Spleen (tissue), 11 donors: ENCODE measurements at regions not wholly inside any gene's neighbourhood (a gene's known extent, or its start where the extent isn't known, plus 50 kb on each side); places are given as distances from the start of the nearest gene placed in this dataset.
"Not testable (repeated sequence)": the region's sequence is repeated elsewhere in the genome, so short reads cannot be mapped to it uniquely, and the experiment has no call there.

Experiments used
- DNase-seq: peaks from one replicate; pipeline ENCODE4 v3.0.0-alpha.2; 2020
- H3K27ac ChIP-seq, 8 donors: fragments of 200-600 bp; sonication (generic) in 7 of 8; 1 replicate in 4 of 8; 2 replicates in 4 of 8; pipeline versions ENCODE4 v1.5.0 to v1.8.0; 2016 to 2021; ENCODE audit warnings: inconsistent platforms in 4 of 8, mild to moderate bottlenecking in 4 of 8, moderate library complexity in 1 of 8
- H3K27me3 ChIP-seq, 7 donors: fragments of 200-600 bp; sonication (generic) in 6 of 7; replicated peaks in 1 of 7; 1 replicate in 4 of 7; 2 replicates in 3 of 7; pipeline versions ENCODE4 v1.5.0 to v1.8.0; 2016 to 2021; ENCODE audit warnings: inconsistent platforms in 3 of 7, mild to moderate bottlenecking in 1 of 7
- H3K36me3 ChIP-seq, 6 donors: fragments of 200-600 bp; sonication (generic) in 5 of 6; 1 replicate in 4 of 6; 2 replicates in 2 of 6; pipeline versions ENCODE4 v1.5.0 to v1.8.0; 2016 to 2021; ENCODE audit warnings: inconsistent platforms in 2 of 6
- H3K4me1 ChIP-seq, 6 donors: fragments of 200-600 bp; sonication (generic) in 5 of 6; 1 replicate in 3 of 6; 2 replicates in 3 of 6; pipeline versions ENCODE4 v1.5.0 to v1.8.0; 2016 to 2021; ENCODE audit warnings: inconsistent platforms in 3 of 6
- H3K4me3 ChIP-seq, 8 donors: fragments of 200-600 bp; sonication (generic) in 7 of 8; 1 replicate in 4 of 8; 2 replicates in 4 of 8; pipeline versions ENCODE4 v1.5.0 to v1.8.0; 2016 to 2021; ENCODE audit warnings: inconsistent platforms in 4 of 8, mild to moderate bottlenecking in 4 of 8, moderate library complexity in 2 of 8
- H3K9me3 ChIP-seq, 8 donors: fragments of 200-600 bp; sonication (generic) in 7 of 8; 1 replicate in 4 of 8; 2 replicates in 4 of 8; pipeline versions ENCODE4 v1.5.0 to v1.8.0; 2016 to 2021; ENCODE audit warnings: inconsistent platforms in 4 of 8
- POLR2A ChIP-seq, 3 donors: fragments of 450-650 bp; IDR thresholded peaks; one replicate each; pipeline ENCODE4 v1.5.1; 2017; ENCODE audit warnings: antibody characterized with exemption in 3 of 3, mild to moderate bottlenecking in 1 of 3
- POLR2AphosphoS5 ChIP-seq, 3 donors: sonication (generic); formaldehyde crosslinking; IDR thresholded peaks; one replicate each; pipeline ENCODE4 v1.5.1; 2017; ENCODE audit warnings: antibody characterized with exemption in 3 of 3
- WGBS, 5 donors: extraction: QIAGEN DNeasy Blood & Tissue Kit in 3 of 5; methylation state at CpG; one replicate each; pipeline versions ENCODE4 v1.1.5 to v1.1.7; 2013 to 2018; 5-methylcytosine and 5-hydroxymethylcytosine counted together
- intact Hi-C: fragments of 100-400 bp; cut with DNase I; formaldehyde crosslinking; loops from one replicate; pipeline ENCODE4 v1.15.0; 2023; ENCODE audit warnings: low total_unique reads
- TF ChIP-seq, protein P1 (sequence below), 11 experiments: fragments of 200-600 bp in 7 of 11; fragments of 450-650 bp in 4 of 11; sonication (generic) in 4 of 11; IDR thresholded peaks in 8 of 11; conservative IDR thresholded peaks in 3 of 11; 1 replicate in 7 of 11; 2 replicates in 4 of 11; pipeline versions ENCODE4 v1.4.0 to v1.8.0; 2016 to 2021; ENCODE audit warnings: antibody characterized with exemption in 11 of 11, inconsistent platforms in 4 of 11, mild to moderate bottlenecking in 1 of 11
- donor health status: healthy with polysubstance abuse.
- donor health status: DM: no; HTN: no; CAD: no; lungs with moderate emphysema.
- donor health status: DM: no; HTN: no; CAD: no.
- donor health status: Bipolar disorder and iron deficiency.
- donor health status: healthy.
- donor health status: DM: no; HTN: no; CAD: no.
- donor health status: DM: yes; HTN: yes; CAD: no.

- no peaks in the 10 kb centered on the region for H3K9me3 ChIP-seq
- peaks cover 0 to 11% (median 0%) of the 10 kb centered on the region in 7 donors for H3K27me3 ChIP-seq
- H3K36me3 ChIP-seq = no peaks in the 10 kb centered on the region
- H3K4me3 ChIP-seq = no peak overlapping the region
- no peaks in the 10 kb centered on the region for H3K4me1 ChIP-seq
- WGBS, 5 donors = 52 to 79% (median 74%) methylated on average over 1 of the region's 1 CpG
- intact Hi-C loops = no loop called here
- no peak for DNase-seq
- no peak for TF ChIP-seq POLR2AphosphoS5 (IDR thresholded peaks at IDR 0.05)
- TF ChIP-seq, protein P1, sequence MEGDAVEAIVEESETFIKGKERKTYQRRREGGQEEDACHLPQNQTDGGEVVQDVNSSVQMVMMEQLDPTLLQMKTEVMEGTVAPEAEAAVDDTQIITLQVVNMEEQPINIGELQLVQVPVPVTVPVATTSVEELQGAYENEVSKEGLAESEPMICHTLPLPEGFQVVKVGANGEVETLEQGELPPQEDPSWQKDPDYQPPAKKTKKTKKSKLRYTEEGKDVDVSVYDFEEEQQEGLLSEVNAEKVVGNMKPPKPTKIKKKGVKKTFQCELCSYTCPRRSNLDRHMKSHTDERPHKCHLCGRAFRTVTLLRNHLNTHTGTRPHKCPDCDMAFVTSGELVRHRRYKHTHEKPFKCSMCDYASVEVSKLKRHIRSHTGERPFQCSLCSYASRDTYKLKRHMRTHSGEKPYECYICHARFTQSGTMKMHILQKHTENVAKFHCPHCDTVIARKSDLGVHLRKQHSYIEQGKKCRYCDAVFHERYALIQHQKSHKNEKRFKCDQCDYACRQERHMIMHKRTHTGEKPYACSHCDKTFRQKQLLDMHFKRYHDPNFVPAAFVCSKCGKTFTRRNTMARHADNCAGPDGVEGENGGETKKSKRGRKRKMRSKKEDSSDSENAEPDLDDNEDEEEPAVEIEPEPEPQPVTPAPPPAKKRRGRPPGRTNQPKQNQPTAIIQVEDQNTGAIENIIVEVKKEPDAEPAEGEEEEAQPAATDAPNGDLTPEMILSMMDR (IDR thresholded peaks at IDR 0.05 in 8 of 11, conservative IDR thresholded peaks at IDR 0.05 in 3 of 11) = no peak
- no peak overlapping the region for H3K27ac ChIP-seq
Observed at GRCh38 chr15:81777546-81777945, 268.3 kb downstream of the MEX3B start.

DNA sequence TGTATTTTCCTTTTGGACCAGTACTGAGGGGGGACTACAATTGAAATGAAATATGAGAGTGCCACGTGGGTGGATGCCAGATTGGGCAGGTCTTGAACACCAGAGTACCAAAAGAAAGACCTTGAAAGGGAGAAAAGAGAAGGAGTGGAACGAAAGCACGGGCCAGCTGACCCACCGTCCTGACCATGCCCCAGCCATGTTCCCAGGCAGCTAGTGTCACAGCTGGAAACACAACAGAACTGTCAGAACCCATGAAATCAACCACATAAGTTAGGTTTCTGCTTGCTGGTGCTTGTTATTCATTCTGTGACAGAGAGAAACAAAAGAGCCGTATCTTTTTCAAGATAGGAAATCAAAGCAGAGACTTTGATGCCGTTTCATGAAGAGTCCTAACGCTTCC is 268.8 kb downstream of the MEX3B start:
- H3K4me3 ChIP-seq = no peak overlapping the region
- TF ChIP-seq POLR2AphosphoS5 (IDR thresholded peaks at IDR 0.05) = no peak
- TF ChIP-seq POLR2A (IDR thresholded peaks at IDR 0.05) = no peak
- TF ChIP-seq, protein P1 (IDR thresholded peaks at IDR 0.05 in 8 of 11, conservative IDR thresholded peaks at IDR 0.05 in 3 of 11) = no peak
- H3K9me3 ChIP-seq = no peaks in the 10 kb centered on the region
- peaks cover 0 to 11% (median 0%) of the 10 kb centered on the region in 7 donors for H3K27me3 ChIP-seq
- H3K4me1 ChIP-seq = no peaks in the 10 kb centered on the region
- 70 to 81% (median 78%) methylated on average over 7 of the region's 7 CpGs for WGBS, 5 donors
- no peak overlapping the region for H3K27ac ChIP-seq
- no peaks in the 10 kb centered on the region for H3K36me3 ChIP-seq
- DNase-seq = no peak
- intact Hi-C loops = no loop called here

DNA sequence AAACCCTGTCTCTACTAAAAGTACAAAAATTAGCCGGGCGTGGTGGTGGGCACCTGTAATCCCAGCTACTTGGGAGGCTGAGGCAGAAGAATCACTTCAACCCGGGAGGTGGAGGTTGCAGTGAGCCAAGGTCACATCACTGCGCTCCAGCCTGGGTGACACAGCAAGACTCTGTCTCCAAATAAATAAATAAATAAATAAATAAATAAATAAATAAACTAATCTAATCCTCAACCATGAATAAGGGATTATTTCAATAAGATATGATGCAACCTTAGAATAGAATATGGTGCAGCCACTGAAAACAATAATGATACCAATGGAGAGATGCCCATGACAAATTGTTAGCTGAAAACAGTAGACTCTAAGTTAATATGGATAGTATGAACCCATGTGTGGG is 270.0 kb downstream of the MEX3B start:
- H3K4me3 ChIP-seq, DNase-seq, H3K9me3 ChIP-seq, H3K4me1 ChIP-seq, H3K36me3 ChIP-seq, intact Hi-C loops, H3K27ac ChIP-seq: not testable (repeated sequence)
- peaks cover 0 to 11% (median 0%) of the 10 kb centered on the region in 7 donors for H3K27me3 ChIP-seq
- 89 to 98% (median 95%) methylated on average over 4 of the region's 4 CpGs for WGBS, 5 donors

- TF ChIP-seq POLR2A (IDR thresholded peaks at IDR 0.05) = no peak
- TF ChIP-seq POLR2AphosphoS5 (IDR thresholded peaks at IDR 0.05) = no peak
Observed at GRCh38 chr15:81774309-81774708, 271.5 kb downstream of the MEX3B start.

DNA sequence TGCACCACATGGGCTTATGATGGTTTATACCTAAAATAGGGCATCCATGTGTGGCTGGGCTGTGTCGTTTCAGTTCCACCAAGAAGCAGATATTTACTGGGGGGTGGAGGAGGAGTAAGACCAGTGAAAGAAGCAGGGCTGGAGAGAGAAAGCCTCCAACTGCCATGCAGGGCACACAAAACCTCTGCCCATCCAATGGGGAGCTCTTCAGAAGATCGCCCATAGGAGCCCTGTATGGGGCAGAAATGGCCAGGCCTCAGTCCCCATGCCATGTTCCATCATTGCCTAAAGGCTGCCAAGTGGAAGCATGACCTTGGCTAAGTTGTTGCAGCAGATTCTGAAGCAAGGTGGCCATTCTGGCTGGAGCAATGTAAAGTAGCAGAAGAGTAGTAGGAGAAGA is 277.0 kb downstream of the MEX3B start:
- DNase-seq = no peak
- intact Hi-C loops = no loop called here
- no peak overlapping the region for H3K27ac ChIP-seq
- H3K9me3 ChIP-seq = no peaks in the 10 kb centered on the region
- no peaks in the 10 kb centered on the region for H3K4me1 ChIP-seq
- H3K4me3 ChIP-seq = no peak overlapping the region
- H3K27me3 ChIP-seq = no peaks in the 10 kb centered on the region
- WGBS, 5 donors = 70 to 96% (median 82%) methylated on average over 2 of the region's 2 CpGs
- H3K36me3 ChIP-seq = no peaks in the 10 kb centered on the region
- TF ChIP-seq POLR2AphosphoS5 (IDR thresholded peaks at IDR 0.05) (no peak), POLR2A (IDR thresholded peaks at IDR 0.05) (no peak)
- TF ChIP-seq, protein P1 (IDR thresholded peaks at IDR 0.05 in 8 of 11, conservative IDR thresholded peaks at IDR 0.05 in 3 of 11) = no peak

More at GRCh38 chr15:81774309-81774708, 271.5 kb downstream of the MEX3B start:
- intact Hi-C loops = no loop called here
- Histone ChIP-seq H3K27ac (no peak overlapping the region), H3K27me3 (no peaks in the 10 kb centered on the region), H3K4me3 (no peak overlapping the region), H3K36me3 (no peaks in the 10 kb centered on the region), H3K9me3 (no peaks in the 10 kb centered on the region), H3K4me1 (no peaks in the 10 kb centered on the region)
- DNase-seq = no peak
